Activated CD4-positive, alpha-beta T cell treated with anti-CD3 and anti-CD28 coated beads for 36 hours (primary cell): ENCODE measurements at regions not wholly inside any gene's neighbourhood (a gene's known extent, or its start where the extent isn't known, plus 50 kb on each side); places are given as distances from the start of the nearest gene placed in this dataset.

Source experiments
- ATAC-seq: fragments of 200-7000 bp; cut with Tn5 transposase; one replicate; pipeline ENCODE4 v1.10.0; 2021; ENCODE audit warnings: mild to moderate bottlenecking, moderate library complexity
- CTCF ChIA-PET: fragments of 350-600 bp; sonication (Branson Sonifier 250); formaldehyde crosslinking; loops from one replicate; lab custom pipeline; 2021; ENCODE audit warnings: antibody characterized with exemption; lab: Charles Lee
- POLR2A ChIA-PET: fragments of 350-600 bp; sonication (Branson Sonifier 250); formaldehyde crosslinking; loops from one replicate; lab custom pipeline; 2021; ENCODE audit warnings: antibody characterized with exemption, inconsistent platforms; lab: Charles Lee
- DNase-seq: peaks from one replicate; pipeline ENCODE4 v3.0.0-alpha.2; 2020
- H3K27ac Mint-ChIP-seq: one replicate; pipeline ENCODE4 v1.8.0; 2021; ENCODE audit warnings: mixed read lengths
- H3K27me3 Mint-ChIP-seq: one replicate; pipeline ENCODE4 v1.8.0; 2021; ENCODE audit warnings: mixed read lengths
- H3K36me3 Mint-ChIP-seq: one replicate; pipeline ENCODE4 v1.8.0; 2021; ENCODE audit warnings: low read depth, mixed read lengths
- H3K4me1 Mint-ChIP-seq: one replicate; pipeline ENCODE4 v1.8.0; 2021; ENCODE audit warnings: mixed read lengths
- H3K4me3 Mint-ChIP-seq: one replicate; pipeline ENCODE4 v1.8.0; 2021; ENCODE audit warnings: mild to moderate bottlenecking, moderate library complexity, mixed read lengths
- H3K9me3 Mint-ChIP-seq: one replicate; pipeline ENCODE4 v1.8.0; 2021; ENCODE audit warnings: low read depth, mixed read lengths
- intact Hi-C, 2 experiments: fragments of 100-400 bp; cut with DNase I in 1 of 2; cut with micrococcal nuclease in 1 of 2; formaldehyde crosslinking; loops; one replicate each; pipeline versions ENCODE4 v1.14.2 to v1.15.1; 2022 to 2024; cut with DNase I, micrococcal nuclease

GRCh38 chr5:38115318-38115827, 143.0 kb upstream of the EGFLAM start:
- Mint-ChIP-seq H3K36me3 (no peaks in the 10 kb centered on the region), H3K4me3 (no peak overlapping the region), H3K4me1 (no peaks in the 10 kb centered on the region), H3K27ac (no peak overlapping the region), H3K9me3 (no peaks in the 10 kb centered on the region), H3K27me3 (peaks cover 4% of the 10 kb centered on the region)
- ATAC-seq (no peak), DNase-seq (no peak)
- intact Hi-C loops: no loop called here
- ChIA-PET POLR2A (no interaction called here), CTCF (interaction anchor here (0.7 kb wide), 1 partner anchor 321 kb away, joined by 3 read pairs; no protein-coding TSS in a partner anchor)

DNA sequence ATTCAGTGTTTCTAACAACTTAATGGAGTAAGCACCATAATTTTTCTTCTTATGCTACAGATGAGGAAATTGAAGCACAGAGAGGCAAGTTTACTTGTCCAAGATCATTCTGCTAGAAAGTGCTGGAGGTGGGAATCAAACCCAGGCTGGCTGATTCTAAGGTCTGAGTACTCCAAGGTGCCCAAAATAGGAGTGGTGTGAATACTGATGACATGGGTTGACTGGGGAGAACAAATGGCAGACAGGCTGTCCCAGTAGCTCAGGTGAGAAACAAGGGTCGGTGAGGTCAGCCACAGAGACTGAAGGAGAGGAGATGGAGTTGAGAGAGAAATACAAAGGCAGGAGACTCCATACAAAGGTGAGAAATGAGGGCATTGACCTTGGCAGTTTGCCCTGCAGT, 144.5 kb upstream of the EGFLAM start:
- Mint-ChIP-seq H3K9me3 (no peaks in the 10 kb centered on the region), H3K4me3 (no peak overlapping the region), H3K27ac (no peak overlapping the region), H3K36me3 (no peaks in the 10 kb centered on the region), H3K27me3 (peaks cover 2% of the 10 kb centered on the region), H3K4me1 (no peaks in the 10 kb centered on the region)
- ATAC-seq (no peak), DNase-seq (no peak)
- intact Hi-C loops: no loop called here
- POLR2A ChIA-PET: no interaction called here
- CTCF ChIA-PET: interaction anchor here (0.5 kb wide), 1 partner anchor 151 kb away, joined by 3 read pairs; no protein-coding TSS in a partner anchor

DNA sequence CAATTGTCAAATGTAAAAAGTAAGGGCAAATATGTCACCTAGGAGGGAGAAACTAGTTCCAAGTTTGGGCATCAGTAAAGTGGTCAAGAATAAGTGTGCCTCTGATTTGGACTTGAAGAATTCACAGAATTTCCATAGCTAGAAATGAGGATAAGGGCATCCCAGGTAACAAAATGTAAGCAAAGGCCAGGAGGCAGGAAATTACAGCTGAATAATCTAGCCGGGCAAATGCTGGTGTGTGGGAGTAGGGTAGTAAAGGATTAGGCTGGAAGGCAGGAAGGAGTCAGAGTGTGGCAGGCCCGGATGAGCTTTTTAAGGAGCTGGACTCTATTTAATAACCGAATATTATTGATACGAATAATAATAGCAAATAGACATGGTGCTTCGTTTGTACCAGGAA, 144.9 kb upstream of the EGFLAM start:
- intact Hi-C loops: no loop called here
- no peaks in the 10 kb centered on the region for H3K36me3 Mint-ChIP-seq
- ATAC-seq (no peak), DNase-seq (no peak)
- no peak overlapping the region for H3K27ac Mint-ChIP-seq
- CTCF ChIA-PET: no interaction called here
- H3K9me3 Mint-ChIP-seq: no peaks in the 10 kb centered on the region
- H3K4me3 Mint-ChIP-seq: no peak overlapping the region
- no peaks in the 10 kb centered on the region for H3K4me1 Mint-ChIP-seq
- peaks cover 2% of the 10 kb centered on the region for H3K27me3 Mint-ChIP-seq
- POLR2A ChIA-PET: no interaction called here

DNA sequence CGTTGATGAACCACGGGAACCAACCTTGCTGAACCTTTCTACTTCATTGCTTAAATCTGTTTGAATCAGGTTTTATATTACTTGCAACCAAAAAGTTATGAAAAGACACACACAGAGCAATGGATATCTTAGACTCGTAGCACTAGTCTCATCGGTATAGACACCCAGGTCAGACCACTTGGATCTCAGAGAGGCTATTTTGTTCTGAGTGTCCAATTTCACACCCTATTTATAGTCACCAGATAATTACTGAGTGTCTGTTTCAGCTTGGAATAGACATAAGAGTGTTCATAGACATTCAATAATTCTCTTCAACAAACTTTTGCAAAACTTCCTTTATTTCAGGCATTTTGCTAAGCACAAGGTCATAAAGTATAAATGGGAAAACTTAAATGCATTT, 145.4 kb upstream of the EGFLAM start:
- ChIA-PET CTCF (interaction anchor here (0.7 kb wide), 1 partner anchor 262 kb away, joined by 3 read pairs; no protein-coding TSS in a partner anchor), POLR2A (no interaction called here)
- DNase-seq (no peak), ATAC-seq (no peak)
- intact Hi-C loops: no loop called here
- H3K4me3 Mint-ChIP-seq: no peak overlapping the region
- no peaks in the 10 kb centered on the region for H3K36me3 Mint-ChIP-seq
- H3K27me3 Mint-ChIP-seq: no peaks in the 10 kb centered on the region
- H3K9me3 Mint-ChIP-seq: no peaks in the 10 kb centered on the region
- H3K27ac Mint-ChIP-seq: no peak overlapping the region
- H3K4me1 Mint-ChIP-seq: no peaks in the 10 kb centered on the region

GRCh38 chr5:38110130-38110529, 148.2 kb upstream of the EGFLAM start:
- ChIA-PET CTCF (no interaction called here), POLR2A (no interaction called here)

DNA sequence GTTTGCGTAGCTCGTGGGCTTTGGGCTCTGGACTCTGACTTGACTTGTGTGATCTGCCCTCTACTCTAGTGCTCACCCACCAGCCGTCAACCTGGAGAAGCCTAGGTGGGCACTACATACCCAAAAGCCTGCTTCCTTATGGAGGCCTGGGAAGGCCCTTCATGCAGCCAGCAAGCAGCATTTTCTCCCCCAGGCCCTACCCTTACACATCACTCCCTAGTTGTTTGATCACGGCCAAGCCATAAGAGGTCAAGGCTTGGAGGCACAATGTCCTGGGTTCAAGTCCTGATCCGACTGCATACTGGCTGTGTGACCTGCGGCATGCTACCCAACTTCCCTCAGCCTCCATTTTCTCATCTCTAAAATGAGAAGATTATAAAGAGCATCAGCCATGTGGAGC, 151.3 kb upstream of the EGFLAM start:
- ChIA-PET CTCF (interaction anchor here (0.6 to 1.1 kb wide), 2 partner anchors 102 to 701 kb away, joined by 3 read pairs; no protein-coding TSS in a partner anchor), POLR2A (no interaction called here)
- ATAC-seq: no peak
- no peak overlapping the region for H3K27ac Mint-ChIP-seq
- intact Hi-C loops: no loop called here
- H3K27me3 Mint-ChIP-seq: no peaks in the 10 kb centered on the region
- no peak overlapping the region for H3K4me3 Mint-ChIP-seq
- H3K9me3 Mint-ChIP-seq: no peaks in the 10 kb centered on the region
- H3K36me3 Mint-ChIP-seq: no peaks in the 10 kb centered on the region
- no peak for DNase-seq
- no peaks in the 10 kb centered on the region for H3K4me1 Mint-ChIP-seq

More at GRCh38 chr5:38110130-38110529, 148.2 kb upstream of the EGFLAM start:
- DNase-seq: no peak
- Mint-ChIP-seq H3K27me3 (no peaks in the 10 kb centered on the region), H3K9me3 (no peaks in the 10 kb centered on the region), H3K36me3 (no peaks in the 10 kb centered on the region), H3K27ac (no peak overlapping the region), H3K4me3 (no peak overlapping the region), H3K4me1 (no peaks in the 10 kb centered on the region)
- no peak for ATAC-seq
- intact Hi-C loops: no loop called here

- Mint-ChIP-seq H3K4me1 (no peaks in the 10 kb centered on the region), H3K4me3 (no peak overlapping the region), H3K36me3 (no peaks in the 10 kb centered on the region), H3K27ac (no peak overlapping the region), H3K27me3 (no peaks in the 10 kb centered on the region), H3K9me3 (no peaks in the 10 kb centered on the region)
- ChIA-PET POLR2A (no interaction called here), CTCF (no interaction called here)
- DNase-seq (no peak), ATAC-seq (no peak)
- intact Hi-C loops: no loop called here
Measured at GRCh38 chr5:38105801-38106200, 152.6 kb upstream of the EGFLAM start.

DNA sequence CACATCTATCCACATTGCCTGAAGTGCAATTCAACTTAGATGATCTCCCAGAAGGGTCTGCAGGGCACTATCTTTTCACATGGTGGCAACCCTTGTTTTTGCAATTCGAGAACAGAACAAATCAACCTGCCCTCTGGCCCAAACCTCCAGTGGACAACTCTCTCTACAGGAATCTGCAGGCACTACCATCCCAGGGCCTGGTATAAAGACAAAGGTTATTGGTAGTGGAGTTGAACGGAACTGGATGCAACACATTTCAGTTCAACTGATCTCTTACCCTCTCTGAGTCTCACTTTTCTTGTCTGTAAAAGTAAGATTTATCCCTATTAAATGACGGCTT, 153.2 kb upstream of the EGFLAM start:
- DNase-seq (no peak), ATAC-seq (no peak)
- H3K27me3 Mint-ChIP-seq: no peaks in the 10 kb centered on the region
- intact Hi-C loops: no loop called here
- H3K4me3 Mint-ChIP-seq: no peak overlapping the region
- H3K9me3 Mint-ChIP-seq: no peaks in the 10 kb centered on the region
- POLR2A ChIA-PET: no interaction called here
- H3K27ac Mint-ChIP-seq: no peak overlapping the region
- CTCF ChIA-PET: no interaction called here
- H3K36me3 Mint-ChIP-seq: no peaks in the 10 kb centered on the region
- no peaks in the 10 kb centered on the region for H3K4me1 Mint-ChIP-seq

DNA sequence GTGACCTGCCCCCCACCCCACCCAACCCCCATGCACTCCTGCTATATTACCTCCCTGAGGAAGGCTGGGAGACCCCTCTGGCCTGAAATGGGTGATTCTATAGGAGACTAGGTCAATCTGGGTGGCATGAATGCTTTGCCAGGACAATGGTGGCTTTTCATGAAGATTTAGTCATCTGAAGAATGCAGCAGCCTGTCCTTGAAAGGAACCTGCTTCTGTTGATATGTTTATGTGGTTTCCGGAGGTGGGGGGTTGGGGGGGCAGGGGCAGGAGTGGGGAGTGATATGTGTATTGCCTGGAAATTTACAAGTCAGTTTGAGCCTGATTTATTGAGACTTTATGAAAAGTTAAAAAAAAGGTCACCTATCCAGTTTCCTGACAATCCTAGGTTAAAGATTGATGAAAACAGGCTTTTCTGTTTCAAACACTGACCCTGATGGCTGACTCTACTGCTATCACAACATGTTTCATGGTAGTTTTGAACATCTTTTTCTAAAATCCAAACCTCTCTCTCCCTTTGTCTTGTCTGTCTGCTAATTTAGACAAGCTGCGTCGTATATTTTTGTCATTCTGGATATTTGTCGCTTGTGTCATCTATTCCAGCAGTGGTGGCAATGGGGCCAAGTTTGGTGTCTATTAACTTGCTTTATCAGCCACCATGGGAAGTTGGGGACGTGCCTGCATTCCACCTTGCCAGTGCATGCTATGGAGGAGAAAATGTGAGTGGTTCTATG, 153.7 kb upstream of the EGFLAM start:
- ChIA-PET CTCF (no interaction called here), POLR2A (no interaction called here)
- H3K27ac Mint-ChIP-seq: no peak overlapping the region
- H3K9me3 Mint-ChIP-seq: no peaks in the 10 kb centered on the region
- no peaks in the 10 kb centered on the region for H3K36me3 Mint-ChIP-seq
- intact Hi-C loops: no loop called here
- H3K4me3 Mint-ChIP-seq: no peak overlapping the region
- ATAC-seq (no peak), DNase-seq (no peak)
- no peaks in the 10 kb centered on the region for H3K4me1 Mint-ChIP-seq
- no peaks in the 10 kb centered on the region for H3K27me3 Mint-ChIP-seq

DNA sequence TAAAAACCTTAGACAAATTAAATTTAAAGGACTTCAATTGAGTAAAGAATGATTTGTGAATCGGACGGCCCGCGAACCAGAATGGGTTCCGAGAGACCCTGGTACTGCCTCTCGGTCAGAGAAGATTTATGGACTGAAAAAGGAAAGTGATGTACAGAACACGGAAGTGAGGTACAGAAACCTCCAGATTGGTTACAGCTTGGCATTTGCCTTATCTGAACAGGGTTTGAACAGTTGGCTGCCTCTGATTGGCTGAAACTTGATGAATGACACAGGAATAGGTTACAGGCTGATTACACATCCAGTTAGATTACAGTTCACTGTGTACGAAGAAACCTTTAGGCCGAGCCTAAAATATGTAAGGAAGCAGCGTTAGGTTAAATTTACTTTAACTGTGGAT, 156.5 kb upstream of the EGFLAM start:
- Mint-ChIP-seq H3K9me3 (no peaks in the 10 kb centered on the region), H3K4me1 (no peaks in the 10 kb centered on the region)

GRCh38 chr5:38099205-38100168, 158.9 kb upstream of the EGFLAM start:
- Mint-ChIP-seq H3K27ac (no peak overlapping the region), H3K4me3 (no peak overlapping the region), H3K9me3 (no peaks in the 10 kb centered on the region), H3K27me3 (no peaks in the 10 kb centered on the region), H3K4me1 (no peaks in the 10 kb centered on the region), H3K36me3 (no peaks in the 10 kb centered on the region)
- POLR2A ChIA-PET: interaction anchor here (0.6 kb wide), 1 partner anchor 94 kb away, joined by 4 read pairs; no protein-coding TSS in a partner anchor
- CTCF ChIA-PET: no interaction called here
- intact Hi-C loops: no loop called here
- ATAC-seq: no peak
- DNase-seq: no peak

More for the DNA sequence above, 156.5 kb upstream of the EGFLAM start:
- DNase-seq (no peak), ATAC-seq (no peak)
- Mint-ChIP-seq H3K27ac (no peak overlapping the region), H3K4me3 (no peak overlapping the region), H3K36me3 (no peaks in the 10 kb centered on the region), H3K27me3 (no peaks in the 10 kb centered on the region)
- CTCF ChIA-PET: no interaction called here
- intact Hi-C loops: no loop called here
- POLR2A ChIA-PET: no interaction called here
